DOHH2 (cell line): ENCODE measurements at regions not wholly inside any gene's neighbourhood (a gene's known extent, or its start where the extent isn't known, plus 50 kb on each side); places are given as distances from the start of the nearest gene placed in this dataset.

Experiments
- CTCF ChIP-seq: fragments of 200-600 bp; sonication (generic); IDR thresholded peaks from one replicate; pipeline ENCODE4 v1.5.1; 2014; ENCODE audit warnings: antibody characterized with exemption, mild to moderate bottlenecking, low read depth, low read length; ENCODE audit not compliant: poor library complexity, severe bottlenecking
- EZH2phosphoT487 ChIP-seq: fragments of 200-600 bp; sonication (generic); IDR thresholded peaks from 2 replicates; pipeline ENCODE4 v1.6.1; 2017; ENCODE audit warnings: borderline replicate concordance, mild to moderate bottlenecking, antibody characterized with exemption, low read length, moderate library complexity, mixed read lengths

- TF ChIP-seq CTCF, result no peak
- TF ChIP-seq EZH2phosphoT487, result no peak
These were observed 1529.8 kb downstream of the RPIA start for GRCh38 chr2:90221300-90221651.
